Testis (tissue), 2 donors: ENCODE measurements at regions not wholly inside any gene's neighbourhood (a gene's known extent, or its start where the extent isn't known, plus 50 kb on each side); places are given as distances from the start of the nearest gene placed in this dataset.

Experiments used
- POLR2A ChIP-seq: fragments of 450-650 bp; IDR thresholded peaks from one replicate; pipeline ENCODE4 v1.6.1; 2017; ENCODE audit warnings: antibody characterized with exemption, mild to moderate bottlenecking, moderate library complexity
- TF ChIP-seq, protein P1 (sequence below), 3 experiments: fragments of 450-650 bp in 2 of 3; fragments of 200-600 bp in 1 of 3; sonication (generic) in 1 of 3; IDR thresholded peaks; one replicate each; pipeline ENCODE4 v1.5.1; 2016 to 2019; ENCODE audit warnings: antibody characterized with exemption in 3 of 3, mild to moderate bottlenecking in 2 of 3, moderate library complexity in 1 of 3

DNA sequence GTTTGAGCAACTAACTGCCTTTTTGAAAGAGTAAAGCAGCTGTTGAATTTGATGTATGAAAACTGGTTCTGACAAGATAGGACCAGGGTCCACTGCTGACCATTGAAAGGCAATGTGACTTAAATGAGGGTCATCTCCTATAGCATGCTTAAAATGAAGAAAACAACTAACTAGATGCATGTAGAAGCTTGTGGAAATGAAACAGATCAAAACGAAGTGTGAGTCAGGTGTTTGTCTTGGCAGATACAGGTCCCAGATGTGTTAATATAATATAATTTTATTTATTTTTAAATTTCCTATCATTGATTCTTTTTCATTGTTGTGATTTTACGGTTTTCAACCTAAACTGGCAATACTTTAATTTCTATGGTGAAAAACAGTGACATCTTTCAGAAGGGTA lies 83.6 kb downstream of the ATOH1 start:
- no peak for TF ChIP-seq POLR2A
- TF ChIP-seq, protein P1, sequence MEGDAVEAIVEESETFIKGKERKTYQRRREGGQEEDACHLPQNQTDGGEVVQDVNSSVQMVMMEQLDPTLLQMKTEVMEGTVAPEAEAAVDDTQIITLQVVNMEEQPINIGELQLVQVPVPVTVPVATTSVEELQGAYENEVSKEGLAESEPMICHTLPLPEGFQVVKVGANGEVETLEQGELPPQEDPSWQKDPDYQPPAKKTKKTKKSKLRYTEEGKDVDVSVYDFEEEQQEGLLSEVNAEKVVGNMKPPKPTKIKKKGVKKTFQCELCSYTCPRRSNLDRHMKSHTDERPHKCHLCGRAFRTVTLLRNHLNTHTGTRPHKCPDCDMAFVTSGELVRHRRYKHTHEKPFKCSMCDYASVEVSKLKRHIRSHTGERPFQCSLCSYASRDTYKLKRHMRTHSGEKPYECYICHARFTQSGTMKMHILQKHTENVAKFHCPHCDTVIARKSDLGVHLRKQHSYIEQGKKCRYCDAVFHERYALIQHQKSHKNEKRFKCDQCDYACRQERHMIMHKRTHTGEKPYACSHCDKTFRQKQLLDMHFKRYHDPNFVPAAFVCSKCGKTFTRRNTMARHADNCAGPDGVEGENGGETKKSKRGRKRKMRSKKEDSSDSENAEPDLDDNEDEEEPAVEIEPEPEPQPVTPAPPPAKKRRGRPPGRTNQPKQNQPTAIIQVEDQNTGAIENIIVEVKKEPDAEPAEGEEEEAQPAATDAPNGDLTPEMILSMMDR (IDR thresholded peaks at IDR 0.05), result no peak
